Naive B cell (primary cell): ENCODE measurements at regions not wholly inside any gene's neighbourhood (a gene's known extent, or its start where the extent isn't known, plus 50 kb on each side); places are given as distances from the start of the nearest gene placed in this dataset.

Experiments used
- ATAC-seq, 2 donors: fragments of 150-1000 bp; cut with Tn5 transposase; 2 replicates each; pipeline ENCODE4 v1.10.0; 2021; ENCODE audit warnings: low read depth in 2 of 2, mild to moderate bottlenecking in 2 of 2, moderate library complexity in 2 of 2
- DNase-seq: peaks from one replicate; pipeline ENCODE4 v3.0.0; 2022
- H3K27ac Mint-ChIP-seq, 6 donors: one replicate each; pipeline ENCODE4 v1.8.0; 2020 to 2022; ENCODE audit warnings: mild to moderate bottlenecking in 6 of 6, mixed read lengths in 6 of 6, moderate library complexity in 5 of 6, inconsistent platforms in 2 of 6
- H3K27me3 Mint-ChIP-seq, 3 donors: one replicate each; pipeline ENCODE4 v1.8.0; 2021 to 2022; ENCODE audit warnings: mixed read lengths in 3 of 3, mild to moderate bottlenecking in 1 of 3
- H3K36me3 Mint-ChIP-seq, 2 donors: one replicate each; pipeline ENCODE4 v1.8.0; 2020 to 2022; ENCODE audit warnings: mixed read lengths in 2 of 2, inconsistent platforms in 1 of 2, mild to moderate bottlenecking in 1 of 2
- H3K4me1 Mint-ChIP-seq, 3 donors: one replicate each; pipeline ENCODE4 v1.8.0; 2020 to 2022; ENCODE audit warnings: mixed read lengths in 3 of 3, inconsistent platforms in 1 of 3, mild to moderate bottlenecking in 1 of 3, moderate library complexity in 1 of 3
- H3K4me3 Mint-ChIP-seq, 8 donors: one replicate each; pipeline ENCODE4 v1.8.0; 2020 to 2022; ENCODE audit warnings: mild to moderate bottlenecking in 8 of 8, mixed read lengths in 8 of 8, moderate library complexity in 8 of 8, inconsistent platforms in 2 of 8
- H3K9me3 Mint-ChIP-seq, 7 donors: one replicate each; pipeline ENCODE4 v1.8.0; 2020 to 2022; ENCODE audit warnings: mixed read lengths in 7 of 7, mild to moderate bottlenecking in 5 of 7, inconsistent platforms in 2 of 7, moderate library complexity in 1 of 7

DNA sequence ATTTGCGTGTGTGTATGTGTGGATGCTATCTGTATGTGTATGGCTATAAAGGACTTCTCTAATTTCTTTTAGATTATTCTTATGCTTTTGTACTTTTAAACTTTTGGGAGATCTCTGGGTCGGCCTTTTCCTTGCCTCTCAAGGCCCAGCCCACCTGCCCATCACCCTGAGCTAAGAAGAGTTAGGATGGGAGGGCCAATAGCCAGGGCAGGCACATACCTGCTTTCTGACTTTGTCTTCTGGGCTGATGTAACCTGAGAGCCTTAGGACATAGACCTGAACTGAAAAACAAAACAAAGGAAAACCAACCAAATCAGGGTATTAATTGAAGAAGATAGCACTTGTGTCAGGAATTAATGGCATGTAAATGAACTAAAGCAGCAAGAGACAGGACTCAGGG, 100.2 kb downstream of the IRX1 start:
- Mint-ChIP-seq H3K27ac (no peak overlapping the region), H3K4me3 (no peak overlapping the region), H3K9me3 (peaks cover 0 to 13% (median 4%) of the 10 kb centered on the region in 7 donors), H3K36me3 (no peaks in the 10 kb centered on the region), H3K4me1 (no peaks in the 10 kb centered on the region), H3K27me3 (peaks cover 0 to 3% (median 1%) of the 10 kb centered on the region in 3 donors)
- ATAC-seq (no peak), DNase-seq (no peak)

DNA sequence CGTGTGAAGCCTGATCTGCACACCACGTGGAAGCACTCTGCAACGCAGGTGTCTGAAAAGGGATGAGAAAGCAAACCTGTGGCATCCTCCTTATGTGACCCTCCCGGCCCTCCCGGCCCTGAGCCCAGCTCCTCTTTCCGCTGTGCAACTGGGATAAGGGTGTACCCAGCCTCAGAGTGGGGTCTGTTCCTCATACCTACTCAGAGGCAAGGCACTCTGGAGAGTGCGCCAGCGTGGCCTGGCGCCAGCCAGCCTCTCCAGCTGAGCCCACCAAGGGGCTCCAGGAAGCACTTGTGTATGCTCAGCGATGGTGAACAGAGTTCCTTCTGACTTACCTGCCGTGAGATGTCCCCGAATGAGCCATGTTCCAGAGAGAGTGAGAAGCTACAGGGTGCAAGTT, 102.8 kb downstream of the IRX1 start:
- peaks cover 0 to 8% (median 0%) of the 10 kb centered on the region in 3 donors for H3K27me3 Mint-ChIP-seq
- H3K4me3 Mint-ChIP-seq = no peak overlapping the region
- ATAC-seq (no peak), DNase-seq (no peak)
- no peaks in the 10 kb centered on the region for H3K36me3 Mint-ChIP-seq
- H3K27ac Mint-ChIP-seq = no peak overlapping the region
- no peaks in the 10 kb centered on the region for H3K4me1 Mint-ChIP-seq
- peaks cover 0 to 17% (median 4%) of the 10 kb centered on the region in 7 donors for H3K9me3 Mint-ChIP-seq

DNA sequence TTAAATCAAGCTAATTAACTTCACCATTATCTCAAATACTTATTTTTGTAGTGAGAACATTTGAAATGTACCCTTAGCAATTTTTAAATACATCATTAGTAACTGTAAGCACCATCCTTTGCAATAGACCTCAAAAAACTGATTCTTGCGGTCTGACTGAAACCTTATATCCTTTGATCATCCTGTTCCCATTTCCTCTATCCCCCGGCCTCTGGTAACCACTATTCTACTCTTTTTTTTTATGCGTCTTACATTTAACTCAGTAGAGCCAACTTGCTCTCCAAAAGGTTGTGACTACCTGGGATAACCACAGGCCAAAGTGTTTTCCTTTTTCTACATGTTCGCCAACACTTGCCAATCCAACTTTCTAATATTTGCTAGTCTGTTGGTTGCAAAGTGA, 106.1 kb downstream of the IRX1 start:
- ATAC-seq = no peak
- Mint-ChIP-seq H3K4me3 (no peak overlapping the region), H3K27me3 (peaks cover 0 to 14% (median 5%) of the 10 kb centered on the region in 3 donors), H3K9me3 (peaks cover 0 to 15% (median 0%) of the 10 kb centered on the region in 7 donors), H3K4me1 (no peaks in the 10 kb centered on the region), H3K27ac (no peak overlapping the region), H3K36me3 (no peaks in the 10 kb centered on the region)
- DNase-seq = no peak

DNA sequence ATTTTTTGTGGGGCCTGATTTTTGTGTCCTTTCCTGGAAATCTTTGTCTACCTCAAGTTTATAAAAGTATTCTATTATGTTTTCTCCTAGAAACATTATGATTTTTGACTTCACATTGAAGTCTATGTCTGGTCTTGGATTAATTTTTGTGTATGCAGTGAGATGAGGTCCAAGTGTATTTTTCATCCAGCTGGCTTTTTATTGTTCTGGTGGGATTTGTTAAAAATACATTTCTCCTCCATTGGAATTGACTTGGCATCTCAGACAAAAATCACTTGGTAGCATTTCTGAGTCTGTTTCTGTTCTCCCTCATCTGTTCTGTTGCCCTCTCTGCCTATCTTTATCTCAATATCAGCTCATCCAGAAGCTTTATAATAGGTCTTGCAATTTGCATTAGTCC, 109.0 kb downstream of the IRX1 start:
- H3K27ac Mint-ChIP-seq = no peak overlapping the region
- H3K27me3 Mint-ChIP-seq = peaks cover 0 to 14% (median 5%) of the 10 kb centered on the region in 3 donors
- no peaks in the 10 kb centered on the region for H3K36me3 Mint-ChIP-seq
- no peak overlapping the region for H3K4me3 Mint-ChIP-seq
- ATAC-seq (no peak), DNase-seq (no peak)
- H3K9me3 Mint-ChIP-seq = peaks cover 0 to 19% (median 0%) of the 10 kb centered on the region in 7 donors
- H3K4me1 Mint-ChIP-seq = no peaks in the 10 kb centered on the region

DNA sequence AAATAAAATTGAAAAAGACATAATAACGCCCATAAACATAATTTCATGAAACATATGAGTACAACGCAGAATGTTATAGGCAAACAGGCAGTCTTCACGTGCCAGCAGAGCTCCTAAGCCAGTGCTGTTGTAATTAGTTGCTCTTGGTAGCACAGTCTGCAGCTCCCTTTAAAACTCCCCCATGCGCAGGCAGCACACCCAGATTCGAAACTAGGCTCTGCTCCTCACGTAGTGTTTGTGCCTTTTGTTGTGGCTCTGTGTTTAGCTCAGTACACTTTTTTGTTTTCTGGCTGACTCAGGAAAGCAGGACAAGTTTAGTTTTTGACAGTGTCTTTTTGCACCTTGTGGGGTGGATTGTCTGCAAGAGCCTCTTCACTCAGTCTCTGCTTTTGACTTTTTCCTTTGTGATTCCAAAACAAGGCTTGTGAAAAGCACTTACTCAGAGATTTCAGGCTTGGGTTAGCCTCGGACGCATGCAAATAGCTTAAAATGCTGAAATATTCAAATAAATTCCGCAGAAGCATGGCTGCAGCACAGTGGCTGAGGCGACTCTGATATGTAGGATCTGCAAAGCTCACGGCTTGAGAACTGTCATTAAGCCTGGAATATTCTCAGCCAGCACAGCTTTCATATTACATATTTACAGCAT, 113.6 kb downstream of the IRX1 start:
- DNase-seq = no peak

DNA sequence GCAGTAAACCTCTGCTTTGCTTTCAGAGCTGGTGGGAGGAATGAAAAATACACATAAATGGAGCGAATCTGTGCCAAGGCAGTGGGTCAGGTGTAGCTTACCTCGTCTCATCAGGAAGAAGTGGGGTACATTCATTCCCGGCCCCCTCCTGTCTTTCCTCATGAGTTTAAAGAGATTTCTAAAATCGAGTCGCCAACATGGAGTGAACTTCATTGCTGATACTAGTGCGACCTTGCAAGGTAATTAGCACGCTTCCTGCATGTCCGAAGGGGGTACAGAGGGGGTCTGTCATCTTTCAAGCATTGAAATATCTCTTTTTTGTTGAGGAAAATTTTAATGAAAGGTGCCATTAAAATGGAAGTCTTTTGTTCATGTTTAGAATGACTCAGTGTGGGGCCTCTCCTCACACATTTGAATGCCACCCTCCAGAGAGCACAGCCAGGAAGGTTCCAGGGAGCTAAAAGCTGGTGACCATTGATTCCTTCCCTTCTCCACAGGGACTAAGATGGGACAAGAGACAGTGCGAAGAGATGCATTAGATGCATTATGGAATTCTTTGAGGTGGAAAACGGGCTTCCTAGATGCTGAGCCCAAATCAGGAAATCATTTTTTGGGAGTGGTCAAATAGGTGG, 114.2 kb downstream of the IRX1 start:
- Mint-ChIP-seq H3K27ac (no peak overlapping the region), H3K36me3 (no peaks in the 10 kb centered on the region), H3K27me3 (peaks cover 0 to 10% (median 8%) of the 10 kb centered on the region in 3 donors), H3K4me3 (no peak overlapping the region), H3K9me3 (peaks cover 0 to 16% (median 4%) of the 10 kb centered on the region in 7 donors), H3K4me1 (no peaks in the 10 kb centered on the region)
- ATAC-seq (no peak), DNase-seq (no peak)

More for the DNA sequence above, 113.6 kb downstream of the IRX1 start:
- H3K4me1 Mint-ChIP-seq = no peaks in the 10 kb centered on the region
- H3K36me3 Mint-ChIP-seq = no peaks in the 10 kb centered on the region
- ATAC-seq = no peak
- no peak overlapping the region for H3K27ac Mint-ChIP-seq
- peaks cover 0 to 16% (median 2%) of the 10 kb centered on the region in 7 donors for H3K9me3 Mint-ChIP-seq
- H3K4me3 Mint-ChIP-seq = no peak overlapping the region
- H3K27me3 Mint-ChIP-seq = peaks cover 0 to 10% (median 10%) of the 10 kb centered on the region in 3 donors

DNA sequence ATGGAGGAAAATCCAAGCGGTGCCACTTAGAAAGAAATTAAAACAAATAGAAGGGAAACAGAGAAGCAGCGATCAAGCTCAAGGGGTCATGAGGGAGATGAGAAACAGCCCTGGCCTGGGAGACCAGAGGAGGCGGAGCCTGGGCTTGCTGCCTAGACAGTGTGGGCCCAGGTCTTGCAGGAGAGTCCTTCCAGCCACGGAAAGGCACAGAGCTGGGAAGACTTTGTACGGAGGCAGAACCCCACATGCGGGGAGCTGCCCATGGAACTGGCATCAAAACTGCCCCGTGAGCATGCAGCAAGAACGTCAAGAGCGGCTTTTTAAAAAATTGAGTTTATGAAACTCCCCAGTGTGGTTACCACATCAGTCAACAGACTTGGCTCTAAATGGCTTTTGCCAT, 119.4 kb downstream of the IRX1 start:
- H3K4me3 Mint-ChIP-seq = no peak overlapping the region
- ATAC-seq = no peak
- no peak for DNase-seq
- no peak overlapping the region for H3K27ac Mint-ChIP-seq
- no peaks in the 10 kb centered on the region for H3K36me3 Mint-ChIP-seq
- H3K9me3 Mint-ChIP-seq = peaks cover under 1 to 11% (median 6%) of the 10 kb centered on the region in 7 donors
- H3K27me3 Mint-ChIP-seq = peaks cover 0 to 6% (median 4%) of the 10 kb centered on the region in 3 donors
- no peaks in the 10 kb centered on the region for H3K4me1 Mint-ChIP-seq

DNA sequence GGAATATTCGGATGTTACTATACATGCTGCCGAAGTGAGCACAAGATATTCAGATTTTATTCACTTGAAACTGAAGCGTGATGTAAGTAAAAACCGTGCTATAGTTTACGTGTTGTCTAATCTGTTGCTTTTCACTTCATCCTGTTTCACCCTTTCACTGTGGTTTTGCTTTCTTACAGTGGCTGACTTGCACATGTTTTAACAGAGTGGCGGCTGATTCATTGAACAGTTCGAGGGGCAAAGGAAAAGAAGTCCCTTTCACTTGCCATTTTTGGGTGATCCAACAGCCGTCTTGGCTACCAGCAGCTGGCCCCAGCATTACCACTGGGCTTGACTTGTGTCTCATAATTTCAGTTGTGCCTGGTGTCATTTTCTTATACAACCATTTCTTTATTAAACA, 134.0 kb downstream of the IRX1 start:
- Mint-ChIP-seq H3K4me1 (no peaks in the 10 kb centered on the region), H3K9me3 (peaks cover 0 to 4% (median 0%) of the 10 kb centered on the region in 7 donors), H3K4me3 (no peak overlapping the region), H3K27ac (no peak overlapping the region), H3K36me3 (no peaks in the 10 kb centered on the region), H3K27me3 (no peaks in the 10 kb centered on the region)
- DNase-seq (no peak), ATAC-seq (no peak)

DNA sequence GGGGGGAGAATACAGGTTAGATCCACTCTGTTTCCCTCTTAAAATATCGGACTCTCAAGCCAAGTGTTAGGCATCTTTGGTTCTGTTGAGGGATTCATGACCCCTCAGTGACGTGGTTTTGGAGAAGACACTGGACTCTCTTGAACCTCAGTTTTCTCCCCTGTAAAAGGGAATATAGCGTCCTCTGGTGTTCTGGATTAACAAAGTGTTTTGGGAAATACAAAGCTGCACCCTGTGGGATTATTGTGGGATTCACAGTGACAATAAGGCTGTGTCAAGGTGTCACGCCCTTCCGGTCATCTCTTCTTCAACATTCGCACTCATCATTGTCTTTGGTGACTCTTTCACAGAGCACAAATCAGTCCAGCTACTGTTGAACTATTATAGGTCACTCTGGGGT, 139.0 kb downstream of the IRX1 start:
- Mint-ChIP-seq H3K4me3 (no peak overlapping the region), H3K9me3 (no peaks in the 10 kb centered on the region), H3K4me1 (no peaks in the 10 kb centered on the region), H3K27ac (no peak overlapping the region), H3K27me3 (no peaks in the 10 kb centered on the region), H3K36me3 (no peaks in the 10 kb centered on the region)
- DNase-seq (no peak), ATAC-seq (no peak)

DNA sequence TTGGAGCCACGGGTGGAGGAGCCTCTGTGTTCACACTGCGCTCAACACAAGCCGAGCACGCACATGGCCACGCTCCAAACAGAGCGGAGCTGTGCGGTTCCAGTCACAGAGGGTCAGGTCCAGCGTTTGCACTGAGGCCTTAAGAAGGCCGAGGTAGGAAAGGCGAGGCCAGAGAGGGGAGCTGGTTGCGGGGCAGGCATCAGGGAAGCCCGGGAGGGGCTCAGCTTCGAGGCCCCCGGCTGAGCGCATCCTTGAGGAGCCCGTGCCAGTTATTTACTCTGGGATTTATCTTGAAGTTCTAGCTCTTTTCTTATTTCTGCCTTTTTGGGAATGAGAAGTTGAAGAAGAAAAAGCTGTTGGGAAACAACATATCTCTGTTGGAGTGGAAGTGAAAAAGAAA, 140.8 kb downstream of the IRX1 start:
- Mint-ChIP-seq H3K27me3 (no peaks in the 10 kb centered on the region), H3K36me3 (no peaks in the 10 kb centered on the region), H3K4me3 (no peak overlapping the region), H3K9me3 (no peaks in the 10 kb centered on the region), H3K27ac (no peak overlapping the region), H3K4me1 (no peaks in the 10 kb centered on the region)
- DNase-seq (no peak), ATAC-seq (no peak)

DNA sequence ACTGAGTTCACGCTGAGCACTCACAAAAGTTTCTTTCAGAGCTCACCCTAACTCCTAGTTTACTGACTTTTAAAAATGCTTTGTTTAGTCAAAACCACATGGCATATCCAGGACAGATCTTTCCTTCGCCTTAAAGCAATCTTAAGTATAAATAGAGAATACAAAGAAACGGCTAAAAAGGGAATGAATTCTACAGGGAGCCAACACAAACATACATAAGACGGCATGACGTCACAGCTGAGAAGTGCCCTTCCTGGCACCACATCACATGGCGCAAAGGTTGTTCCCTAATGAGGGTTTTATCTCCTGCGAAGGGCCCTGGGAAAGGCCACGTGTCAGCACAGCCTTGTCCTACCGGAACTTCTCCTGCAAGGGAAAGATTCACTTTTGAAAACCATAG, 141.3 kb downstream of the IRX1 start:
- Mint-ChIP-seq H3K27ac (no peak overlapping the region), H3K4me3 (no peak overlapping the region)

DNA sequence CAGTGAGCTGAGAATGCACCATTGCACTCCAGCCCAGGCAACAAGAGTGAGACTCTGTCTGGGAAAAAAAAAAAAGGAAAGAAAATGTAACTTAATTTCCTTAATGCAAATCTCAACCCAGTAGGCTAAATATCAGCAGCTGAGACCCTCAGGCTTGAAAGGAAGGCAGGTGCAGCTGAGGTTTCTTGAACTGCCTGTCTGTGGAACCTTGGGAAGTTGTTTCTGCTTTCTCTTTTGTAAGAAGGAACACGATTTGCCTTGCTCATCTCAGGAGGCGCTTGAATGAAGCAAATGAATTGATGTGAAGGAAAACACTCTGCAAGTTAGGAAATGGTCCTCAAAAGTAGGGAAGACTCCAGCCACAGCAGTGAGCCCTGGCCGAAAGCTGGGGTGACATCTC, 143.3 kb downstream of the IRX1 start:
- Mint-ChIP-seq H3K27ac (no peak overlapping the region), H3K27me3 (no peaks in the 10 kb centered on the region), H3K36me3 (no peaks in the 10 kb centered on the region), H3K9me3 (peaks cover 0 to 3% (median 0%) of the 10 kb centered on the region in 7 donors), H3K4me3 (no peak overlapping the region), H3K4me1 (no peaks in the 10 kb centered on the region)
- no peak for DNase-seq
- no peak for ATAC-seq

More for the DNA sequence above, 141.3 kb downstream of the IRX1 start:
- Mint-ChIP-seq H3K27me3 (no peaks in the 10 kb centered on the region), H3K36me3 (no peaks in the 10 kb centered on the region), H3K9me3 (no peaks in the 10 kb centered on the region), H3K4me1 (no peaks in the 10 kb centered on the region)
- ATAC-seq = no peak
- no peak for DNase-seq

DNA sequence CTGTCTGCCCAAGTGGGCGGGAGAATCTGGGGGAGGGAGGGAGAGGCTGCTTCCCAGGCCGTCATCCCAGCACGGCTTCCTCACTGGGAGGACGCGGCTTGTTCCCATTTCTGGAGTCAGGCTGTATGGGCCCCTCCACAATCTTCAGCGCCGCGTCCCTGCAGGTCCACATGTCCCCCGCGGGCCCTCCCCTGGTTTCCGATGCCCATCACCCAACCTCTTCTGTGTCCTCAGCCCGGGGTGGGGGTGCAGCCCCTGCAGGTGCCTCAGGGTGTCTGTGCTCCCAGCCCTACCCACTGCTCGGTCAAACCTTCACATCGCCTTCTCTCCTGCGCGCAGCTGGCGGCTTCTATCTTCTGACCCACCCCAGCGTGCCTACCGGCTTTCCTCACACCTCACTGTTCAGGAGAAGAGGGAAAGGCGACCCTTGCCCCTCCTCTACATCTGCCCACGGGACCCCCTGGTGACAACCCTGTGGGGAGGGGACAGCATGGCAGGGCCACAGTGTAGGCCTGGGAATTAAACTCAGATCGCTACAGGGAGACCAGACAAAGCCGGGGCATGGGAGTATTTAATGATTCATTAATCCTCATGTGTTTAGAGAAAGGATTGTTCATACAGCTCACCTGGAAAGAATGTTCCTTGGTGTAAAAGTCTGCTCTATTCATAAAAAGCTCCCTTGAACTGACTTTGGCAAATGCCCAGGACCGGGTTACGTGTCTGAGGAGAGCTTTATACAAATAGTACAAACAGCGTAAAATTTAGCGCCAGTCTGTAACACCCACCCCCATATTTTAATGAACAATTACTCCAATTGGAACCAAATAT, 145.1 kb downstream of the IRX1 start:
- ATAC-seq (no peak), DNase-seq (no peak)
- no peaks in the 10 kb centered on the region for H3K36me3 Mint-ChIP-seq
- no peaks in the 10 kb centered on the region for H3K4me1 Mint-ChIP-seq
- no peak overlapping the region for H3K4me3 Mint-ChIP-seq
- H3K27ac Mint-ChIP-seq = peak overlapping the region in 1 of 6 donors; percentile 13
- peaks cover 0 to 3% (median 0%) of the 10 kb centered on the region in 7 donors for H3K9me3 Mint-ChIP-seq
- H3K27me3 Mint-ChIP-seq = no peaks in the 10 kb centered on the region

DNA sequence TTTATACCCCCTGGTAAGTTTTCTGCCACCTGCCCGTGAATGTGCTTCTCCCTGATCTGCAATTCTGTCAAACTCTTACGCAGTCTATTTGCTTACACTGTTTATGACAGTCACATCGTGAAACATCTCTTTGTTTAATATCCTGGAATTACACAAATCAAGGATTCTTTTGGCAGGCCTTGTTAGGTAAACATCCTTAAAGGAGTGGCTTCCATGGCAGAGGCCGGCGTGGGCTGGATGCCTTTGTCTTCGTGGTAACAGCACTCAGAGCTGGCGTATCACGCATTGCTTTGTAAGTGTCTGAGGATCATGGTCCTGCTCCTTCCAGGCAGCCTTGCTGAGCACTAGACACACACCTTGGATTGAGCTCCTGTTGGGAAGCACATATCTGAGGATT, 145.7 kb downstream of the IRX1 start:
- no peaks in the 10 kb centered on the region for H3K4me1 Mint-ChIP-seq
- DNase-seq (no peak), ATAC-seq (no peak)
- H3K27me3 Mint-ChIP-seq = no peaks in the 10 kb centered on the region
- no peak overlapping the region for H3K27ac Mint-ChIP-seq
- no peak overlapping the region for H3K4me3 Mint-ChIP-seq
- H3K36me3 Mint-ChIP-seq = no peaks in the 10 kb centered on the region
- H3K9me3 Mint-ChIP-seq = peaks cover 0 to 3% (median 1%) of the 10 kb centered on the region in 7 donors
